ENCODE measurements at regions not wholly inside any gene's neighbourhood (a gene's known extent, or its start where the extent isn't known, plus 50 kb on each side); places are given as distances from the start of the nearest gene placed in this dataset.

- H3K4me1 Mint-ChIP-seq, result no peaks in the 10 kb centered on the region
- no peaks in the 10 kb centered on the region for H3K9me3 Mint-ChIP-seq
- no peak for ATAC-seq
- no peak for DNase-seq
- H3K27me3 Mint-ChIP-seq, result no peaks in the 10 kb centered on the region
- no peak overlapping the region for H3K27ac Mint-ChIP-seq
- H3K4me3 Mint-ChIP-seq, result no peak overlapping the region
These were observed 52.2 kb downstream of the POLR1D start for GRCh38 chr13:27673911-27674310.

GRCh38 chr13:27678306-27679040 is 56.8 kb downstream of the POLR1D start:
- no peak for ATAC-seq
- no peak for DNase-seq
- H3K4me1 Mint-ChIP-seq, result no peaks in the 10 kb centered on the region
- H3K9me3 Mint-ChIP-seq, result no peaks in the 10 kb centered on the region
- H3K27ac Mint-ChIP-seq, result no peak overlapping the region
- H3K4me3 Mint-ChIP-seq, result no peak overlapping the region
- H3K27me3 Mint-ChIP-seq, result peaks cover 18% of the 10 kb centered on the region

GRCh38 chr13:27679396-27679795 is 57.7 kb downstream of the POLR1D start:
- H3K27ac Mint-ChIP-seq, result no peak overlapping the region
- H3K27me3 Mint-ChIP-seq, result peaks cover 18% of the 10 kb centered on the region
- DNase-seq, result no peak
- no peaks in the 10 kb centered on the region for H3K4me1 Mint-ChIP-seq
- H3K4me3 Mint-ChIP-seq, result no peak overlapping the region
- ATAC-seq, result no peak
- H3K9me3 Mint-ChIP-seq, result no peaks in the 10 kb centered on the region

- Mint-ChIP-seq H3K27me3 (peaks cover 18% of the 10 kb centered on the region), H3K4me3 (no peak overlapping the region), H3K4me1 (no peaks in the 10 kb centered on the region), H3K9me3 (no peaks in the 10 kb centered on the region), H3K27ac (no peak overlapping the region)
- DNase-seq (no peak), ATAC-seq (no peak)
These were observed 58.2 kb downstream of the POLR1D start for GRCh38 chr13:27679896-27680295.

DNA sequence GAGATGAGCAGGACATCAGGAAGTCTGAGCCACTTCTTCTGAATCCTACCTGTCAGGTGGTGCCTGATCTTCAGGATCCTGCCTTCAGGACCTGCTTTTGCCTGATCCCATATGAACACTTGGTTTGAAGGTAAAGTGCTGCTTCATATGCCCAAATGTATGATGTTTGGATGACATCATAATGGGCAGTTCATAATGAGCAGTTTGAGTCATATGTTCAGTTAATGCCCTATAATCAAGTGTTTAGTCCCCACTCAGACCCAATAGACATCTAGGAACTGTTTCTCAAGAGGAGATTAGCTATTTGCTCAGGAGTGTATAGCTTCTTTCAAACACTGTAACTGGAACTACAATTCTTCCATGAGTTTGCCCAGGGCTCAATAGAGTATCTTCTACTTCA is 58.8 kb downstream of the POLR1D start:
- ATAC-seq, result no peak
- Mint-ChIP-seq H3K9me3 (no peaks in the 10 kb centered on the region), H3K27ac (no peak overlapping the region), H3K4me1 (no peaks in the 10 kb centered on the region), H3K27me3 (peaks cover 18% of the 10 kb centered on the region), H3K4me3 (no peak overlapping the region)
- DNase-seq, result no peak

- DNase-seq, result no peak
- H3K27ac Mint-ChIP-seq, result no peak overlapping the region
- H3K4me3 Mint-ChIP-seq, result no peak overlapping the region
- ATAC-seq, result no peak
- H3K9me3 Mint-ChIP-seq, result peaks cover 30 to 38% of the 10 kb centered on the region in 2 donors
- peaks cover 11% of the 10 kb centered on the region for H3K27me3 Mint-ChIP-seq
- H3K4me1 Mint-ChIP-seq, result no peaks in the 10 kb centered on the region
These were observed 69.5 kb downstream of the POLR1D start for GRCh38 chr13:27691207-27691606.

DNA sequence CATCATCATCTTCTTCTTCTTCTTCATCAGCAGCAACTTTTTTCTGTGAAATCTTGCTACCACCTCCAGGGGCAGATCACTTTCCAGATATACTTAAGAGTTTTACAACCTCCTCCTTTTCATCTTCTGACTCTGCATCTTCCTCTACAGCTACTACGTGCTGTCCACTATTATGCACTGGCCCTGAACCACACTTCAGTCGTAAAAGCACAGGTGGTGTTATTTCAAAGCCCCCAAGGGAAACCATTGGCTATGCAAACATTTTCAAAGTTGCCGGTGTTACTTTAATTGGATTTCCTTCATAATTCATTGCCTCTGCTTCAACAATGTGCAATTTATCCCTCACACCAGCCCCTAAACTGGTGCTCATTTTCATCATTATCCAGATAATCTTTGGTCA is 75.0 kb downstream of the POLR1D start:
- peaks cover 30 to 35% of the 10 kb centered on the region in 2 donors for H3K9me3 Mint-ChIP-seq
- DNase-seq (no peak), ATAC-seq (no peak)
- peaks cover 7% of the 10 kb centered on the region for H3K27me3 Mint-ChIP-seq
- H3K4me3 Mint-ChIP-seq, result no peak overlapping the region
- peaks cover 14% of the 10 kb centered on the region for H3K4me1 Mint-ChIP-seq
- no peak overlapping the region for H3K27ac Mint-ChIP-seq

- DNase-seq (no peak), ATAC-seq (no peak)
- H3K27me3 Mint-ChIP-seq, result no peaks in the 10 kb centered on the region
- peaks cover 19% of the 10 kb centered on the region for H3K4me1 Mint-ChIP-seq
- no peak overlapping the region for H3K4me3 Mint-ChIP-seq
- H3K27ac Mint-ChIP-seq, result no peak overlapping the region
- H3K9me3 Mint-ChIP-seq, result peaks cover 32 to 44% of the 10 kb centered on the region in 2 donors
These were observed 78.3 kb downstream of the POLR1D start for GRCh38 chr13:27699952-27700351.

DNA sequence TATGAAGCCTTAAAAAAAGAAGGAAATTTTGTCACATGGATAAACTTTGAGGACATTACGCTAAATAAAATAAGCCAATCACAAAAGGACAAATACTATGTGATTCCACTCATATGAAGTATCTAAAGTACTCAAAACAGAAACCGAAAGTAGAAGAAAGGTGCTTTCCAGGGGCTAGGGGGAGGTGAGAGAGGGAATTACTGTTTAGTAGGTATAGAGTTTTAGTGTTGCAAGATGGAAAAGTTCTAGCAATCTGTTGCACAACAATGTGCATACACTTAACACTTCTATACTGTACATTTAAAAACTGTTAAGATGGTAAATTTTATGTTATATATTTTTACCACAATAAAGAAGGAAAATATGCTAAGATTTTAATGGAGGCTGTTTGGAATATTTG is 83.0 kb downstream of the POLR1D start:
- Mint-ChIP-seq H3K9me3 (peaks cover 28 to 29% of the 10 kb centered on the region in 2 donors), H3K27ac (no peak overlapping the region), H3K4me1 (peaks cover 5% of the 10 kb centered on the region), H3K4me3 (no peak overlapping the region), H3K27me3 (peaks cover 22% of the 10 kb centered on the region)
- ATAC-seq, result peak; percentile 76
- no peak for DNase-seq

- Mint-ChIP-seq H3K27ac (no peak overlapping the region), H3K4me3 (no peak overlapping the region), H3K9me3 (peaks cover 15 to 18% of the 10 kb centered on the region in 2 donors), H3K27me3 (peaks cover 22% of the 10 kb centered on the region), H3K4me1 (peaks cover 5% of the 10 kb centered on the region)
- DNase-seq, result no peak
- ATAC-seq, result no peak
These were observed 84.0 kb upstream of the GSX1 start for GRCh38 chr13:27708325-27708724.

- H3K9me3 Mint-ChIP-seq, result peaks cover 2 to 12% of the 10 kb centered on the region in 2 donors
- ATAC-seq, result no peak
- no peak overlapping the region for H3K27ac Mint-ChIP-seq
- DNase-seq, result no peak
- peaks cover under 1% of the 10 kb centered on the region for H3K4me1 Mint-ChIP-seq
- no peak overlapping the region for H3K4me3 Mint-ChIP-seq
- H3K27me3 Mint-ChIP-seq, result peaks cover 22% of the 10 kb centered on the region
These were observed 82.5 kb upstream of the GSX1 start for GRCh38 chr13:27709779-27710178.

DNA sequence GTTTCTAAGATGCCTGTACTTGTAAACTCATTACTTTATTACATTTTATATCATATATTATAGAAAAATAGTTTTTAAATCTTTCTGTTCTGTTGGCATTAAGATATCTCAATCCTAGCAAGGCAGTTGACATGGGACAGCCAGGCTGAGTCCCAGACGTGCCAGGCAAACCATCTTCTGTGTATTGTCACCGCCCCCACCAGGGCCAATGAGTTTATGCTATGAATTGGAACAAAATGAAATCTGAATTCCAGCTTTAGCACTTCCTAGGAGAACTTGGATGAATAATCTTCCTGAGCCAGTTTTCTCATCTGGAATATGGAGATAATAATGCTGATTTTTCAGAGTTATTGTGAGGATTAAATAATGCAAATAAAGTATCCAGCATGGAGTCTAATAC is 79.9 kb upstream of the GSX1 start:
- Mint-ChIP-seq H3K9me3 (no peaks in the 10 kb centered on the region), H3K27ac (no peak overlapping the region), H3K4me3 (no peak overlapping the region), H3K27me3 (peaks cover 17% of the 10 kb centered on the region), H3K4me1 (no peaks in the 10 kb centered on the region)
- no peak for DNase-seq
- no peak for ATAC-seq

GRCh38 chr13:27713767-27714166 is 78.5 kb upstream of the GSX1 start:
- no peak overlapping the region for H3K4me3 Mint-ChIP-seq
- no peaks in the 10 kb centered on the region for H3K4me1 Mint-ChIP-seq
- ATAC-seq (no peak), DNase-seq (no peak)
- H3K27me3 Mint-ChIP-seq, result peaks cover 6% of the 10 kb centered on the region
- H3K27ac Mint-ChIP-seq, result no peak overlapping the region
- no peaks in the 10 kb centered on the region for H3K9me3 Mint-ChIP-seq

DNA sequence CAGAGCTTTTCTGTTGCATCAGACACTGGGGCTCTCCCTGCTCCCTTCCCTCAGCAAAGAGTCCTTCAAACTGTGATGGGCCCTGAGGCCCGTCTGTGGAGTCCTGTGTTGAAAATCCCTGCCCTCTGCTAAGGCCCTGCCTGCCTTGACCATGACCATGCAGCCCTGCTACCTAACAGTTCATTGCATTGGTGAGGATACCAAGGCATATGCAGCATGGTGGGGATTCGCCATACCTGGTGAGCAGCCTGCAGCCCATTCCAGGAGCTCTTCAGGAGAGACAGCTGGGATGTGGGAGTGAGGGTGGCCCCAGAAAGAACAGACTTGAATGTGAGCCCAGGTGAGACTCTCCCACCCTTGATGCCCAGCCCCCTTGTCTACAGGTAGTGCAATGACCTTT is 70.6 kb upstream of the GSX1 start:
- peaks cover 9% of the 10 kb centered on the region for H3K27me3 Mint-ChIP-seq
- no peak for DNase-seq
- H3K4me3 Mint-ChIP-seq, result no peak overlapping the region
- no peak for ATAC-seq
- no peaks in the 10 kb centered on the region for H3K9me3 Mint-ChIP-seq
- no peak overlapping the region for H3K27ac Mint-ChIP-seq
- H3K4me1 Mint-ChIP-seq, result no peaks in the 10 kb centered on the region

DNA sequence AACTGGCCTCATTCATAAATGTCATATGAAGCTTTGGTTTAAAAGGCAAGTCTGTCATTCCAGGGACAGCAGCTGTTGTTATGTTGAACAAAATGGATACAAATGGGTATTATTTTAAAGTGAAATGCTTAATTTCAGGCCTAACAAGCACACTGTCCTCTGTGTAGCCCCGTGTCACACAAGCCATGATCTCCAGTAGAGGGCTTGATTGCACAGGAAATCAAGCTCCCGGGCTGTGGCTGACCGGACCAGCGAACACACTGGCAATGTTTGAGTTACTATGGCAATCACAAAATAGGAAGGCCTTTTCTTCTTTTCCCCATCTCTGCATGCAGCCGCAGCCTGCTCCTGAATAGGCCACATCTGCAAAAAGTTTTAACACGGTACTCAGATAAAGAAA is 64.0 kb upstream of the GSX1 start:
- Mint-ChIP-seq H3K27me3 (peaks cover 12% of the 10 kb centered on the region), H3K4me3 (no peak overlapping the region), H3K4me1 (no peaks in the 10 kb centered on the region), H3K9me3 (no peaks in the 10 kb centered on the region), H3K27ac (no peak overlapping the region)
- DNase-seq, result no peak
- no peak for ATAC-seq

DNA sequence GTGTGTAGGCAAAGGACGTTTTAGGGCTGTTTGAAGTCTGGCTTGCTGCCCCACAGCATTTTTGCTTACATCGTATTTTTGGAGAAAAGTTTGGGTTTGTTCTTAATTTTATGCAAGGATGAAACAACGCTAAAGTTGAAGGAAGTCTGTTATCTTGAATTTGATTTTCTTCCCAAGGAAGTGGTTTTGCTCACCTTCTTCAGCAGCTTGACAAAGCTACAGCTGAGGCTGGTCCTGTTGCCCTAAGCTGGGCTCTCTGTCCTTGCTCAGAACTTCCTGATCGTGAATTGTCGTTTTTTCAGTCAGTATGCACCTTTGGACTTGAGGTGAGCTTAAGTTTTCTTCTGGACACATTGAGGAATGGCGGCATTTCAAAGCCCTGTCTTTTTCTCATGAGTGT is 62.1 kb upstream of the GSX1 start:
- Mint-ChIP-seq H3K27me3 (peaks cover 12% of the 10 kb centered on the region), H3K9me3 (no peaks in the 10 kb centered on the region), H3K4me3 (no peak overlapping the region), H3K27ac (no peak overlapping the region), H3K4me1 (no peaks in the 10 kb centered on the region)
- no peak for DNase-seq
- ATAC-seq, result no peak

Measured in stimulated activated naive CD8-positive, alpha-beta T cell treated with anti-CD3 and anti-CD28 coated beads, Interleukin-15, amount 100 ng/mL, for 72 hours (primary cell).